ENCODE measurements at regions not wholly inside any gene's neighbourhood (a gene's known extent, or its start where the extent isn't known, plus 50 kb on each side); places are given as distances from the start of the nearest gene placed in this dataset.

DNA sequence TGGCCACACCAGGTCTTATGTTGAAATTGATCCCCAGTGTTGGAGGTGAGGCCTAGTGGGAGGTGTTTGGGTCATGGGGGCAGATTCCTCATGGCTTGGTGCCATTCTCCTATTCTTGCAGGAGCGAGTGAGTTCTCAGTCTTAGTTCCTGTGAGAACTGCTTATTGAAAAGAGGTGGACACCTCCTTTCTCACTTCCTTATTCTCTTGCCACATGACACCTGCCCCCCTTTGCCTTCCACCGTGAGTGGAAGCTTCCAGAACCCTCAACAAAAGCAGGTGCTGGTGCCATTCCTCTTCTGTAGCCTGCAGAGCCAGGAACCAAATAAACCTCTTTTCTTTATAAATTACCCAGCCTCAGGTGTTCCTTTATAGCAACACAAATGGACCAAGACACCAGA lies 318.1 kb upstream of the MCTP2 start:
- no peak for TF ChIP-seq TAF1 (IDR thresholded peaks at IDR 0.05; ENCODE audit: borderline replicate concordance, insufficient read depth, low read length)
- no peak for TF ChIP-seq SIN3A (IDR thresholded peaks at IDR 0.05; ENCODE audit: borderline replicate concordance, insufficient read depth, low read length)
- no peak for TF ChIP-seq POLR2AphosphoS5 (IDR thresholded peaks at IDR 0.05; ENCODE audit: low read depth, low read length)

All from PFSK-1 (cell line).